SW480 (cell line): ENCODE measurements at regions not wholly inside any gene's neighbourhood (a gene's known extent, or its start where the extent isn't known, plus 50 kb on each side); places are given as distances from the start of the nearest gene placed in this dataset.

ENCODE experiments used
- DNase-seq: peaks from one replicate; pipeline ENCODE4 v3.0.0-alpha.2; 2016; ENCODE audit warnings: low spot score

DNA sequence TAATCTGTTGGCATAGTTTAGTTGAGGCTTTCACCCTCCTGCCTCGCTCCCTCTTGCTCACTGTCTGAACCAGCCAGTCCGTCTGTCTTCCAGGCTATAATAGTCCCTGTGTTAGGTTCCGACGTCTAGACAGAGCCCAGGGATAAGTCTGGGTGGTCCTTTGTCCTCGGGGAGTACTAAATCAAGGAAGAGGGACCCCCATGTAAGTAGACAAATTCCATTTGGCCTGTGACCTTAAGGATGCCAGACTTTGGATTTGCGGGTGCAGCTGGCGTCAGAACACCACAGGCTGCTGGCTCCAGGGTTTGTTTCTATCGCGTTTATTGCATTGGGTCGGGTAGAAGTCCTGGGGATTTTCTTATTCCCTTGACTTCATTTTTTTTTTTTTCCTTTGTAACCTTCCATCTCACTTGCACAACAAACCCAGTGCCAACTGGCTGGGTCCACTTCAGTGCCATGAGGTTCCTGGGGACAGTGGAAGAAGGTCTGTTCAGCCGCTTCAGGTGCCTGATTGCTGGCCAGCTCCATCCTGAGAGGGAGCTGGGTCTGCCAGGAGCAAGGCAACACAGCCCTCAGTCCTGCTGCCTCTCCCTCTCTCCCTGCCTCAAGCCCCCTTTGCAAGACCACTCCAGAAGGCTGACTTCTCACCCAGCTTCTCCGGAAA, 95.4 kb upstream of the KLHL25 start:
- DNase-seq, result no peak

DNA sequence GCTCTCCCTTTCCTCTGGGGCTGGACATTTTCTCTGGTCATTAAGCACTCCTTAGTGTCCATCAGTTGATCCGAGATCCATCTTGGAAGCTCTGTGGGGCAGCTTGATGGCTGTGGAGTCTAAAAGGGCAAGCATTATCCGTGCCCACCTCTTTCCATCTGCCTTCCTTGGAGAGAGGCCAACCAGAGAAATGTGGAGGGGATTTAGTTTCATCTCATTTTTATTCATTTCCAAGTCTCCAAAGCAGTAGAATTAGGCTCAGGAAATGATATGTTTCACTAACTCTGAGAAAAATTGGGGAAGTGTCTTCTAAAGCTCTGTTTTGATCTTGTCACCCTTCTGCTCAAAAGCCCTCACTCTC, 95.9 kb upstream of the KLHL25 start:
- DNase-seq, result no peak

DNA sequence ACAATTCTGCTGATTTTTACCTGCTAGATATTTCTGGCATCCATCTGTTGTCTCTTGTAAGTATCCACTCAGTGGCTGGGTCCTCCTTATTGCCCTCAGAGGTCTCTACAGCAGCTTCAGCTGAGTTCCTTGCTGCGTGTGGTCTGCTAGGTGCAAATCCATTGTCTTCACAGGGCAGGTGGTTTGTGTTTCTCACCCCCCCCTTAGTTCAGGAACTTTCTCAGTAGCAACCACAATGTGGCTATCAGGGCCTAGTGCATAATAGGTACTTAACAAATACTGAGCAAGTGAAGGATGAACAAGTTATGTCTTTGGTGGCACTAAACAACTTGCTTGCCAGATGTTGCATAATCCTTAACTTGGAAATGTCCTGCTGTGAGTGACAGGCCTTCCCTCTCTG, 96.7 kb upstream of the KLHL25 start:
- DNase-seq, result no peak

DNA sequence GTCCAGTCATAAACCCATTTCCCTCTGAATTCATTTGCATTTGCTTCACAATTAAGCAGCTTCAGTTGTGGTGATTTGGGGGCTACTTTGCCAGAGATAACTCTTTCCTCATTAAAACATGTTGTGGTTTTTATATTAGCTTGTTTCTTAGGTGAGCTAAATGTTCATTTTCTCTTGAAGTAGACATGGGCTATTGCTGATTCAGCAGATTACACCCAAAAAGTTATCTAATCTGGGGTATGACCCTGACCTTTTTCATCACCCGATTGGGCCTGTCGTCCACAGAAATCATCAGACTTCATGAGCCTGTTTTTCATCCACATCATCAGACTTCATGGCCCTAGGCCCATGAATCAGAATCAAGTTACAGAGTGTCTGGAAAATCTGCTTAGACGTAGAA, 97.5 kb upstream of the KLHL25 start:
- DNase-seq, result no peak

DNA sequence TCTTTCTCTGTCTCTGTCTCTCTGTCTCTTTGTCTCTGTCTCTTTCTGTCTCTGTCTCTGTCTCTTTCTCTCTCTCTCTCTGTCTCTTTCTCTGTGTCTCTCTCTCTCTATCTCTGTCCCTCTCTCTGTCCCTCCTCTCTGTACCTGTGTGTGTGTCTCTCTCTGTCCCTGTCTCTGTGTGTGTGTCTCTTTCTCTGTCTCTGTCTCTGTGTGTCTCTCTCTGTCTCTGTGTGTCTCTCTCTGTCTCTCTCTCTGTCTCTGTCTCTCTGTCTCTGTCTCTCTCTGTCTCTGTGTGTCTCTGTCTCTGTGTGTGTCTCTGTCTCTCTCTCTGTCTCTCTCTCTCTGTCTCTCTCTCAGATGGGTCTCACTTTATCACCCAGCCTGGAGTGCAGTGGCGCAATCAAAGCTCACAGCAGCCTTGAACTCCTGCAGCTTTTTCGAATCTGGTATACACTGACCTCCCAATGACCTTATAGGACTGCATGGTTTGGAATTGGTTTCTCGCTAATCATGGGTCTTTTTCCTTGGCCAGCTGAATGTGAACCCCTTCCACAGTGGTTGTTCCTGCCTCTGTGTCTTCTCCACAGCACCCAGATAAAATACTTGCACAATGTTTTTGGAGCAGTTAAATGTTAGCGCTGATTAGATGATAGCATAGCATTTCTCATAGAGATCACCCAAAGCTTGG, 102.6 kb upstream of the KLHL25 start:
- no peak for DNase-seq

DNA sequence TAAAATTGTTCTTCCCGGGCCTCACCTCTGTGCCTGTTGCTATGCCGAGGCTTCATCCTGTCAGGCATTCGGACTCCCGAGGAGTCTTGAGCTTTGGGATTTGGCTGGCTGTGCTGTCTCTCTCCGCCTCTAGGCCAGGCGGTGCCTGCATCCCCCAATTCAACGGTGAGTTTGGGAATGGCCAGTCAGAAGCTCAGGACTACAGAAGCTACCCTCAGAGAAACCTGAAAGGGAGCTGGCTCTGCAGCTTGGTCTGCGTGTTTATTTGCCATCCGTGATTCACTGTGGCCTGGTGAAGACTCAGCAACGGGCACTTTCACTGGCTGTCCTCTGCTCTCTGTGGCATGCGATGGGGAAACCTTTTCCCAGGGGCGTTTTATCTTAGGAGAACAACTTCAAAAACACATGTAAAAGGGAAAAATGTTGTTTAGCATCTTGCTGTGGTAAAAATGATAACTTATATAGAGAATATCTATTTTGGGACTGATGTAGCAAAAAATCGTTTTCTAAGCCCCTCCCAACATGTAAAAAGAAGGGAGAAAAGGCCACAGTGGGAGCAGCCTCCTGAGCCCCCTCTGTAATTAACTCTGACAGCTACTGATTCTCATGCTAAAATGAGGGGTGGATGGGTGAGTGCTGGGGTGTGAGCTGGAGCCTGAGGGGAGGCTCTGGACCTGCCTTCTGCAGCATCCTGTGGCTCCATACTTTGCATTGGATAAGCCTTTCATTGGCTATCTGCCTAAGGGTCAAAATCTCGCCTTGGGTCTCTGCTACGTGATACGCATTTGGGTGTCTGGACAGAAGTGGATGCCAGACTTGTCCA, 103.4 kb upstream of the KLHL25 start:
- no peak for DNase-seq

DNA sequence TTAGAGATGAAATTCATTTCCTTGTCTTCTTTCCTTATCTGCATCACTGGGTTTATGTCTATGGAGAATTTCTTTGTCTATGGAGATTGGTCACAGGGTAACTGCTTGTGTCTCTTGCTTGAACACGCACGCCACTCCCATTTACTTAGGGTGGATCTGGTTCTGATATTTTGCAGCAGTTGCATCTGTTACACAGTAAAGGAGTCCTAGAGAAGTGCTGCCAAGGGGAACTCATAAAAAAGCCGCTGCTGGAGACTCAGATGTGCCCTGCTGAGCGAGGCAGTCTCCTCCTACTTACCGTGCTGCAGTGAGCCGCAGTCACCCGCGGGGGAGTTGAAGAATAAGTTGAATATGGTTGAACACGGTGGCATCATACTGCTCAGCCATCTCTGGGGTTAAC, 105.2 kb upstream of the KLHL25 start:
- DNase-seq, result no peak

DNA sequence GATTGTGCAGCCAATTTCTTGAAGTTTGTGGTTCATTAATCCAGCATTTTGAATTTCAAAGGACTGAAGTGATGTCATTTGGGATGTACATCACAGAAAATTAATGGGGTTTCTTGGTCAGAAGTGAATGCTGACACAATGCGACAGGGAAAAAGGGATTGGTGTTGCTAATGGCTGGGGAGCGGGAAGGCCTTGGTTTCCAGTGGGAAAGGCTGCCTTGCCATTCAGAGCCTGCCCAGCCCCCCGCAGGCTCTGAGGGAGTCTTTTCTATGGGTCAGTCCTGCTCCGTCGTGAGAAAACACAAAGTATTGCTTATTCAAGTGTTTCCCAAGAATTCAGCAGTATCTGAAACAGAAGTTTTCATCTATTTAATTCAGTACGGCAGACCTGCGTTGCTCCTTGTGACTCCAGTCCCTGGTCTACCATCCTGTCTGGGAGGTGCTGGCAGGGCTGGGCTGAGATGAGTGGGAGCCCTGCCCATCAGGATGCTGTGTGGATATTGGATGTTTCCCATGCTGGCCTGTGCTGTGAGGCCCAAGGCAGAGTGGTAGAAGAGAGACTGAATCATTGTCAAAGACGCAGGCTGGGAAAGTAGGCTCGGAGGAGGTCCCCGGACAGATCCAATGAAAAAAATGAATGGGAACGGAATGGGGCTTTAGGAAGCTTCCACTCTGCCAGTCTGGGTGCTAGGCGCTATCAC, 111.2 kb upstream of the KLHL25 start:
- no peak for DNase-seq

DNA sequence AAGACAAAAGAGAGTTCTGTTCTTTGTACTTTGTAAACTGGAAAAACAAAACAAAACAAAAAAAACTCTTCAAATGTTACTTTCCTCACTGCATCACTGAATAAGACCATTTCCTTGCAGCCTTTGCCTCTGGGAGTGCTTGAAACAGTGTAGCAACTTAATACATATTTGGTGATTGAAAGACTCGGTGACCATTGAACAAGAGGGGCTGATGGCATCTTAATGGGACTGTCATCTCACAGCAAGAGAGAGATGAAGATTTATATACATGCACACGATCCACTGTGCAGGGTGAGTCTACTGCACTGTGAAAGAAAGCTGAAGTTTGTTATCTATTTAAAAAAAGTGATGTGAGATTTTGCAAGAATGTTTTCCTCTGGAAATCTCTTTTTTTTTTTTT, 111.9 kb upstream of the KLHL25 start:
- DNase-seq, result no peak

DNA sequence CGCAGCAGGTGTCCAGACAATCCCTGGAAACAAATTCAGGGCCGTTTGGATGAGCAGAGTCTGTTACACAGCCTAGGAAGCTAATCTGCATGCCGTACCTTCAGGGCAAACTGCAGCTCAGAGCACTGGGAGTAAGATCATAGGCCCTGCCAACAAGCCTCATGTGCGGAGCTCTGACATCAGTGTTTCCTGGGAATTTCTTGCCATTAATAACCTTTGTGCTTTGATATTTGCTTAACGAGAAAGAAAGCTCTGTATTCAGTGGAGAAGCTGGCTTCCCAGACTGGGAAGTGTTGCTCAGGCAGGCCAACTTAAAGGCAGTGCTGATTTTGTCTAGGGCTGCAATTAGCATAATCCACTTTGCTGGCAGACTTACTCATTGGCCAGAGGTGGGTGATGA, 116.1 kb upstream of the KLHL25 start:
- DNase-seq, result no peak

DNA sequence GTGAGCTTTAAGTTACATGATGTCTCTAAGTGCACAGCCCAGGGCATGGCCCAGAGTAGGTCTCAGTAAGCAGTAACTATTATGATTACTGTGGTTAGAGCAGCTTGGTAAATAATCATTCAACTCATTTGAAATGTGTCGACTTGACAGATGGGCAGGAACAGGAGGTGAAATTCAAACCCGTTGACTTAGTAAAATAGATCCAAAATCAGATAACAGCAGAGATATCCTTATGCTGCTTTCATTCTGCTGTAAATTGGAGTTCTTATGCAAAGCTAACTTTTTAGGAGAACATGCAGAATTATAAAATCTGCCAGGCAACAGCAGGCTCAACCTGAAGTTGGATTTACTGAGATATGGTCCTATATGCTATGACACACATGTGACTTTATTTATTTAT, 118.7 kb upstream of the KLHL25 start:
- no peak for DNase-seq

DNA sequence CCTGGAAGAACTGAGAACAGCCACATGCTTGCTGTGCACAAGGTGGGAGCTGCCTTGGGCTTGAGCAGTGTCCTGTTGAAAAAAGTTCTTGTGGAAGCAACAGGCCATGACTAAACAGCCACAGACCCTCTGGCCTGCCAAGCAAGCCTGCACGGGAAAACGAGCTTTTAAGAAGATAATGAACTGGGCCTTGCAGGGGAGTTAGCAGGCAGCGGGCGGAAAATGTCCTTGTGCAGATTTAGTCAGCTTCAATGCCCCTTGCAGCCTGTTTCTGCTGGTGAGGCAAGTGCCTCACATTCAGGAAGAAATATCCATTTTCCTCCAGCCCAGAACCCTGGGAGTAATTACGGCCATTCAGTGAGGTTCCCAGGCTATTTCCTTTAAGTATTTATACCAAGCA, 126.2 kb upstream of the KLHL25 start:
- no peak for DNase-seq

DNA sequence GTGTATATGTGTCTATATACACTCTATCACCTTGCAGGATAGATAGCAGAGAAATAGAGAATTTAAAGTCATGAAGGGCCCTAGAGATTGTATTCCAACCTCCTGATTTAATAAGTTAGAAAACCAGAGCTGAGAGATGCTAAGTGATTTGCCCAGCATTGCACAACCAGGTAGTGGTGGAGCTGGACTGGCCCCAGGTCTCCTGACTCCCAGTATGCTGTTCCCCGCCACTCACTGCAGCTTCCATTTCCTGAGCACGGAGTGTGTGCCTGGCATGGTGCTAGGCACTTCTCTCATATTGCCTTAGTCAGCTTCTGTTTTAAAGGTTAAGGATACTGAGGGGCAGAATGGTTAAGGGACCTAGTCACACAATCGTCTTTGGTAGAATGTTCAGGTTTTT, 129.4 kb upstream of the KLHL25 start:
- DNase-seq, result no peak

DNA sequence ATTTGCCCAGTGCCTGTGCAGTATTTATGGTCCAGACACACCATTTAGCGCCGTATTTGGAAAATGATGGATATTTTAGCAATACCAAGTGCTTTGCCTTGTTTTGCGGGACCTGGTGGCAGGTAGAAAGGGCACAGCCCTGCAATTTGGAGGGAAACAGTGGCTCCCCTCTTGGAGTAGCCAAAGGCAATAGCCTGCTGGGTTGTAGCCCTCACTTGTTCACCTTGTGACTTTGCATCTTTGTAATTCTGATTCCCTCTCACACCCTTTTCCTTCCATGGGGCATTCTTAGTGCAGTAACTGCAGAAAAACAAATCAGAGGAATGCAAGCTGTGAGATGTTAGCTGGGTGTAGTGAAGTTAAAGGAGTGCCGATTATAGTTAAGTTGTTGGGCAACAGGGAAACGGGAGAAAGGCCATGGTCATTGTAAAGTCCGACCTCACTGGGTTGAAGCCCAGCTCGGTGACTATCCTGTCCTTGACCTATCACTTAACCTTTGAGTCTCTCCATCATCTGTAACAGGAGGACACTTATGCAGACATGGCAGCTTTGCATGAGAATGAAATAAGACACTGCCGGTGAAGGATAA, 131.0 kb upstream of the KLHL25 start:
- DNase-seq, result no peak

DNA sequence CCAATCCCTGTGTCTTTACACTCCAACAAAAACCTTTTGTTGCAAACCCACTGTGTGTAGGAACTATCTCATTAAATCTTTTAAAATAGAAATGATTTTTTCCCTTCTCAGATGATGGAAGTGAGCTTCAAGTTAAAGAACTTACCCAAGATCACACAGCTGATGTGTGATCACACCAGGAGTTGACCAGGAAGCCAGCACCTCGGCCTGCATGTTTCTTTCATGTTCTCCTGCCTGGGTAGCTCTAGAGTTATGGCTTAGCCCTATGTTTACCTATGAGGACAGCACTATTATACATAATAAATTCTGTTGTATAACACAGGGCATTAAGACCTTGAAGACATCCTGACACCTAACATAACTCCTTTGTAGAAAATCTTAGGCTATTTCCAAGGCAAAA, 132.1 kb upstream of the KLHL25 start:
- no peak for DNase-seq

DNA sequence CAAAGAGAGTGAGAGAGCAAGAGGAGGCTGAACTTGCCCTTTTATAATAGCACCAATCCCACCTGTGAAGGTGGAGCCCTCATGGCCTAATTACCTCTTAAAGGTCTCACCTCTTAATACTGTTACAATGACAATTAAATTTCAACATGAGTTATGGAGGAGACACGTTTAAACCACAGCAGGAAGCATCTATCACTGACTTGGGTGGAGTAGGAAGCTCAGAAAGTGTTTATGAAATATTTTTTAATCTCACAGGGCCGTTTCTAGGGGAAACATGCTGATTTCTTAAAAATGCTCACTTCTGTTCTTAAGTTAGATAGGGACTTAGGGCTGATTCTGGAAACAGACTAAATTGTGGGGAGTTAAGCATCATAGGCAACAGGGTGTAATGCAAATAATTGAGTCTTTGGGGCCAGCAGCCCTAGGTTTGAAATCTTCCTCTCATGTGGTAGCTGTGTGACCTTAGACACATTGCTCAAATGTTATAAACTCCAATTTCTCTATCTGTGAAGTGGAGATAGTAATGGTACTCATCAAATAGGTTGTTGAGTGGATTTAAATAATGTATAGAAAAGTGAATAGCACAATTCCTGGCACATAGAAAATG, 133.3 kb upstream of the KLHL25 start:
- DNase-seq, result no peak

DNA sequence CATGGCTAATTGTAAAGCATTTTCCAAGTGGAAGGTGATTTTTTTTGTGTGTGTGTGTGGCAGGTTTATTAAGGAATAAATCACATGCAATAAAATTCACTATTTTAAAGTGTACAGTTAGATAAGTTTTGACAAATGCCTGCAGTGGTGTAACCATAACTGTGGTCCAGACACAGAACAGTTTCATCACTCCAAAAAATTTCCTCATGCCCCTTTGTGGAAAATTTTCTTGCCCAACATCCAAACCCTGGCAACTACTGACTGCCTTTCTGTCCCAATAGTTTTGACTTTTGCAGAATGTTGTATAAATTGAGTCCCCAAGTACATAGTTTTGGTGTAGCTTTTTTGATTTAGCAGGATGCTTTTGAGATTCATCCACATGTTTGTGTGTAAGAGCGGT, 135.1 kb upstream of the KLHL25 start:
- DNase-seq, result no peak

DNA sequence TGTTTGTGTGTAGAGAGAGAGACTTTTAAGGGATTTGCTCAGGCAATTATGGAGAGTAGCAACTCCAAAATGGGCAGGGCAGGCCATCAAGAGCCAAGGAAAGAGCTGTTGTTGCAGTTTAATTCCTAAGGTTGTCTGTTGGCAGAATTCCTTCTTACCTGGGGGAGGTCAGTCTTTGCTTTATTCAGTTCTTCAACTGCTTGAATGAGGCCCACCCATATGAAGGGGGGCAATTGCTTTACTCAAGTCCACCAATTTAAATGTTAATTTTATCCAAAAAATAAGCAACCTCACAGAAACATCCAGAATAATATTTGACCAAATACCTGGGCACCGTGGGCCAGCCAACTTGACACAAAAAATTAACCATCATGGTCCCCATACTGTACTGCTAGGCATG, 137.7 kb upstream of the KLHL25 start:
- no peak for DNase-seq

DNA sequence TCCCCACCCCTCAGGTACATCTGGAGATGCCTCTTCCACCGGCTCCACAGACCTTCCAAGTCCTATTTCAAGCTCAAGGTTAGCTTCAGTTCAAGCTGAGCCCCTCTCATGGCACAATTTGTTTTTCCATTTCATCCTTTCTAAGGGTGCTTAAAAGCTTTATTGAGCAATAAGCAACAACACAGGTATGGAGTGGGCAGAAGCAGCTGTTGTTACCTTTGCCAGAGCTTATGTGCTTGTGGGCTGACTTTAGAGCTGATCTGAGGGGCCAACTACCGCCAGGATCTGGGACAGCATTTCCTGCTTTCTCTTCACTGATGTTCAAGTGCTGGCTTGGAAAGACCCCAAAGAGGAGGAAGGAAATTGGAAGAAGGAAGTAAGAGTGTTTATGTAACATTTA, 140.0 kb upstream of the KLHL25 start:
- no peak for DNase-seq

DNA sequence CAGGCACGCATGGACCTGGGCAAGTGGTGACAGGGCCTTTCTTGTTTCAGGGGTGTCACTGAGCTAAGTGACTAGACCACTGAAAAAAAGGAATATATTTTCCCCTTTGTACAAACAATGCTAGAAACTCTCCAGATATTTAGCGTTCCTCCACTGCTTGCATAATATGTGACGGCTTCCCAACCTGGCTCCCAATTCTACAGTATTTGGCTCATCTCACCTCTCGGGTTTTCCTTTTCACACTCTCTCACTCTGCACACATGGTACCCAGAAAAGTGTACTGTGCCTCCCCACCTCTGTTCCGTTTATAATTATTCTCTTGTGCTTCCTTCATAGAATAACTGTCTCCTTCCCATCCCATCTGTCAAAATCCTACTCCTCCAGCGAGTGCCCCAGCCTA, 140.5 kb upstream of the KLHL25 start:
- no peak for DNase-seq

DNA sequence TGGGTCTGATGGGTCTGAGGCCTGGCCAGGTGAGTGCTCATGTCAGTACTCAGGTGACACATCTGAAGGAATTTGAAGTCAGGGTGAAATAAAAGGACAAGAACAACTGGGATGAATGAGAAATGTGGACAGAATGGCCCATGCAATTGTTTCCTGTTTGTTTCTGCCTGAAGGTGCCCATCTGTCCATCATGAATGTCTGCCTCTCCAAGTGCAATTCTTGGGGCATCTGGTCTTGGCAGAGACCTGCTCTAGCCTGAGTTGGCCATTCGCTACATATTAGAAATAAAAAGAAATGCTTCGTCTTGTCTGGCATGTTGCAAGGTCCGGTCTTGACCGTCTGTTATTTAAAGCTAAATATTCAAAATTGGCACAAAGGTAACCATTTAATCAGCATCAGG, 142.0 kb upstream of the AGBL1 start:
- DNase-seq, result no peak
